ENCODE measurements at regions not wholly inside any gene's neighbourhood (a gene's known extent, or its start where the extent isn't known, plus 50 kb on each side); places are given as distances from the start of the nearest gene placed in this dataset.
A peak's percentile ranks its signal among the peaks of the same experiment; 100 is the strongest.

DNA sequence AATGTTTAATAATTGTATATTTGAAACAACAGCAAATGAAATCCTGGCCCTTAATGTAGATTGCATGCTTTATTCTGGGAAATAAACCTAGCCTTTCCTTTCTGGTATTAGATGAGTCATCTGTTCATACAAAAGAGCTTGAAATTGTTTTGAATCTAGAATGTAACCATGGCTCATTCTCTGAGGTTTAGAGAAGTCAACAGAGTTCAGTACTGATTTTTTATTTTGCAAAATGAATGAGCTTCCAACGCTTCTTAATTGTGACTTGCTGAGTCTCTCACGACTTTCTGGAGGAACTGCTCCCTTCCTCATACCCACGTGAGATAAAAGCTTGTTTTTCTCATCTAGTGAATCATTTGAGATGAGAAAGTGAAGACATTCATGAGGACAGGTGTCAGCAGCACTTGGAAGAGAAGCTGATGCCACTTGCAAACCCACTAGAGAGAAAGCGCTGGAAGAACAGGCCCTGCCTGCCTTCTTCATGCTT lies 509.6 kb downstream of the VRK1 start:
- Histone ChIP-seq H3K9me3 (no peaks in the 10 kb centered on the region), H3K4me3 (no peak overlapping the region), H3K4me1 (peaks cover 0 to 17% (median 4%) of the 10 kb centered on the region in 4 donors), H3K36me3 (no peaks in the 10 kb centered on the region), H3K27ac (replicated peaks in 1 of 4) (no peak overlapping the region), H3K27me3 (no peaks in the 10 kb centered on the region)
- 38% methylated on average over 4 of the region's 4 CpGs for WGBS
- DNase-seq (ENCODE audit: extremely low spot score) = no peak
- TF ChIP-seq, protein P1, sequence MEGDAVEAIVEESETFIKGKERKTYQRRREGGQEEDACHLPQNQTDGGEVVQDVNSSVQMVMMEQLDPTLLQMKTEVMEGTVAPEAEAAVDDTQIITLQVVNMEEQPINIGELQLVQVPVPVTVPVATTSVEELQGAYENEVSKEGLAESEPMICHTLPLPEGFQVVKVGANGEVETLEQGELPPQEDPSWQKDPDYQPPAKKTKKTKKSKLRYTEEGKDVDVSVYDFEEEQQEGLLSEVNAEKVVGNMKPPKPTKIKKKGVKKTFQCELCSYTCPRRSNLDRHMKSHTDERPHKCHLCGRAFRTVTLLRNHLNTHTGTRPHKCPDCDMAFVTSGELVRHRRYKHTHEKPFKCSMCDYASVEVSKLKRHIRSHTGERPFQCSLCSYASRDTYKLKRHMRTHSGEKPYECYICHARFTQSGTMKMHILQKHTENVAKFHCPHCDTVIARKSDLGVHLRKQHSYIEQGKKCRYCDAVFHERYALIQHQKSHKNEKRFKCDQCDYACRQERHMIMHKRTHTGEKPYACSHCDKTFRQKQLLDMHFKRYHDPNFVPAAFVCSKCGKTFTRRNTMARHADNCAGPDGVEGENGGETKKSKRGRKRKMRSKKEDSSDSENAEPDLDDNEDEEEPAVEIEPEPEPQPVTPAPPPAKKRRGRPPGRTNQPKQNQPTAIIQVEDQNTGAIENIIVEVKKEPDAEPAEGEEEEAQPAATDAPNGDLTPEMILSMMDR (IDR thresholded peaks at IDR 0.05) = no peak
- TF ChIP-seq POLR2AphosphoS5 (IDR thresholded peaks at IDR 0.05) (no peak), POLR2A (IDR thresholded peaks at IDR 0.05; ENCODE audit: low read depth) (no peak), EP300 (IDR thresholded peaks at IDR 0.05) (no peak)
- intact Hi-C loops (cut with DNase I) = no loop called here

DNA sequence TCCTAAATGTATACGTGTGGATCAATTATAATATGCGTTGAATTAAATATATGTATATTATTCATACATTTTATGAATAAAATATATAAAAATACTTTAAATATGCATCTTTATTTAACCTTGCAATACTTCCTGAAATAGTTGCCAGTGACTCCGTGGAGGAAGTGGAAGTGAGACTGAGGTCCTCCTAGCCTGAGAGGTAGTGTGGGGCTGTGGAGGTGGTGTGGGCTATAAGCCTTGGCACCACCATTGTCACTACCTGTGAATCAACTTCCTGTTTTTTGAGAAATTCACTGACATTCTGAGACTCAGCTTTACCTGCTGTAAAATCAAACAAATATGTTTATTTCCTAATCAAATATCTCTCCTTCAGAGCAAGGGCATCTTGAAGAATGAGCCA lies 514.2 kb downstream of the VRK1 start:
- no peak overlapping the region for H3K27ac ChIP-seq (replicated peaks in 1 of 4)
- no peak overlapping the region for H3K4me3 ChIP-seq
- intact Hi-C loops (cut with DNase I) = no loop called here
- peaks cover 0 to 14% (median 4%) of the 10 kb centered on the region in 4 donors for H3K4me1 ChIP-seq
- no peaks in the 10 kb centered on the region for H3K27me3 ChIP-seq
- DNase-seq (ENCODE audit: extremely low spot score) = peak; percentile 39
- WGBS = 77% methylated on average over 3 of the region's 3 CpGs
- TF ChIP-seq POLR2A (IDR thresholded peaks at IDR 0.05; ENCODE audit: low read depth) (no peak), EP300 (IDR thresholded peaks at IDR 0.05) (no peak), POLR2AphosphoS5 (IDR thresholded peaks at IDR 0.05) (no peak)
- TF ChIP-seq, protein P1 (IDR thresholded peaks at IDR 0.05) = no peak
- no peaks in the 10 kb centered on the region for H3K36me3 ChIP-seq
- peaks cover 0 to 19% (median 8%) of the 10 kb centered on the region in 4 donors for H3K9me3 ChIP-seq

DNA sequence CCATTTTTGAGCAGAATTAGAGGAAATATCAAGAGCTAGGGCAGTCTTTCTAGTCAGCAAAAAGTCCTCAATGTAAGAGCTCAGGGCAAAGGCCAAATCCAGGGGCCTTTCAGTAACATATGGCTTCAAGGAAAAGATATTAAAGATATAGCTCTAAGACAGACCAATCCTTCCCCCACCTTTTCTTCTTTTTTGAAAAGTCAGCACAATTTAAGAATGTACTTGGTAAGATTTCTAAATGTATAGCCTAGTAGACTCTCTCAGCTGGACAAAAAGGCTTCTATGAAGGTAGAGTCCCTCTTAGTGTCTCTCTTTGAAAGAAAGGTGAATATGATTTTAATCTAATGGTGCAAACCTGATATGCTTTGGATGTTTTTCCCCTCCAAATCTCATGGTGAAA lies 515.7 kb downstream of the VRK1 start:
- Histone ChIP-seq H3K4me1 (no peaks in the 10 kb centered on the region), H3K27ac (replicated peaks in 1 of 4) (no peak overlapping the region), H3K36me3 (no peaks in the 10 kb centered on the region), H3K27me3 (no peaks in the 10 kb centered on the region), H3K4me3 (no peak overlapping the region), H3K9me3 (peaks cover 0 to 19% (median 8%) of the 10 kb centered on the region in 4 donors)
- no peak for DNase-seq (ENCODE audit: extremely low spot score)
- intact Hi-C loops (cut with DNase I) = no loop called here
- TF ChIP-seq, protein P1 (IDR thresholded peaks at IDR 0.05) = no peak
- TF ChIP-seq POLR2A (IDR thresholded peaks at IDR 0.05; ENCODE audit: low read depth) = no peak

DNA sequence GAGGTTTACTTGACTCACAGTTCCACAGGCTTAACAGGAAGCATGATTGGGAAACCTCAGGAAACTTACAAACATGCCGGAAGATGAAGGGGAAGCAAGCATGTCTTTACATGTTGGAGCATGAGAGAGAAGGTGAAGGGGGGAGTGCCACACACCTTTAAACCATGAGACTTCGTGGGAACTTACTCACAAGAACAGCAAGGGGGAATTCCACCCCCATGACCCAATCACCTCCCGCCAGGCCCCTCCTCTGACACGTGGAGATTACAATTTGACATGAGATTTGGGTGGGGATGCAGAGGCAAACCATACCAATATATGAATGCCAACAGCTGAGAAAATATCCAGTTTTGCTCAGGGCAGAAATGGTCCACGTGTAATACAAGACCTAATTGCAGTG lies 518.6 kb downstream of the VRK1 start:
- Histone ChIP-seq H3K4me3 (no peak overlapping the region), H3K4me1 (no peaks in the 10 kb centered on the region), H3K9me3 (peaks cover 0 to 19% (median 8%) of the 10 kb centered on the region in 4 donors), H3K27ac (replicated peaks in 1 of 4) (no peak overlapping the region), H3K36me3 (no peaks in the 10 kb centered on the region), H3K27me3 (no peaks in the 10 kb centered on the region)
- peak; percentile 34 for DNase-seq (ENCODE audit: extremely low spot score)
- intact Hi-C loops (cut with DNase I) = no loop called here
- WGBS = 80% methylated on average over 5 of the region's 5 CpGs
- TF ChIP-seq EP300 (IDR thresholded peaks at IDR 0.05) (no peak), POLR2AphosphoS5 (IDR thresholded peaks at IDR 0.05) (no peak), POLR2A (IDR thresholded peaks at IDR 0.05; ENCODE audit: low read depth) (no peak)
- TF ChIP-seq, protein P1 (IDR thresholded peaks at IDR 0.05) = no peak

DNA sequence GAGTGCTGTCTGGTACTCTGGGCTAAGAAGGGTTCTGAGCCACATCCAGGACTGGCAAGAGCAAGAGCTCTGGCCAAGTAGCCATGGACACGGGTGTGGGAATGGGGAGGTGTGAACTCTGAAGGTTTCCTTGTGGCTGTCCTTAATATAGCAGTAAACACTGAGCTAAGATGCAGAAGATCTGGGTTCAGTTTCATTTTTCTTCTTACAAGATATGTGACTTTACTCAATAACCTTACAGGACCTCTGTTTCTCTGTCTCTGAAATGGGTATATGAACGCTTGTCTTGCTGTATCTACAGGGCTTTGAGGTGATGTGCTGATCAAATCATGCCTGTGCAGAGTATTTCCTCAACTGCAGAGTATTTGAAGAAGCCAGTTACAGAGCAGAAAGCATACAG lies 521.2 kb downstream of the VRK1 start:
- 74% methylated on average over 2 of the region's 2 CpGs for WGBS
- H3K27ac ChIP-seq (replicated peaks in 1 of 4) = no peak overlapping the region
- H3K9me3 ChIP-seq = peaks cover 0 to 10% (median 6%) of the 10 kb centered on the region in 4 donors
- TF ChIP-seq, protein P1 (IDR thresholded peaks at IDR 0.05) = no peak
- TF ChIP-seq POLR2A (IDR thresholded peaks at IDR 0.05; ENCODE audit: low read depth) (no peak), EP300 (IDR thresholded peaks at IDR 0.05) (no peak), POLR2AphosphoS5 (IDR thresholded peaks at IDR 0.05) (no peak)
- DNase-seq (ENCODE audit: extremely low spot score) = no peak
- no peak overlapping the region for H3K4me3 ChIP-seq
- no peaks in the 10 kb centered on the region for H3K36me3 ChIP-seq
- H3K4me1 ChIP-seq = no peaks in the 10 kb centered on the region
- H3K27me3 ChIP-seq = no peaks in the 10 kb centered on the region
- intact Hi-C loops (cut with DNase I) = no loop called here
